Panc1 (cell line): ENCODE measurements at regions not wholly inside any gene's neighbourhood (a gene's known extent, or its start where the extent isn't known, plus 50 kb on each side); places are given as distances from the start of the nearest gene placed in this dataset.

ENCODE experiments used
- ATAC-seq: fragments of 200-7000 bp; cut with Tn5 transposase; 2 replicates; pipeline ENCODE4 v1.9.1; 2020; ENCODE audit warnings: mild to moderate bottlenecking, moderate library complexity
- BruUV-seq: library from RNA; stranded (reverse); fragments of 400-500 nt; replicated peaks from 2 replicates; lab custom pipeline; 2021; lab: Mats Ljungman, UMichigan
- CTCF ChIA-PET: fragments of 300-600 bp; sonication (Branson Sonifier 250); formaldehyde crosslinking; loops from one replicate; lab custom pipeline; 2022; ENCODE audit warnings: antibody characterized with exemption; lab: Charles Lee
- POLR2A ChIA-PET: fragments of 300-600 bp; sonication (Branson Sonifier 250); formaldehyde crosslinking; loops from one replicate; lab custom pipeline; 2022; ENCODE audit warnings: antibody characterized with exemption; lab: Charles Lee
- DNase-seq: peaks from one replicate; pipeline ENCODE4 v3.0.0-alpha.2; 2010; ENCODE audit warnings: low read depth, low spot score
- H3K27ac ChIP-seq: 2 replicates; pipeline ENCODE4 v1.5.1; 2011; ENCODE audit warnings: mild to moderate bottlenecking, low read length, inconsistent platforms
- H3K27me3 ChIP-seq: fragments of 200-500 bp; sonication (Bioruptor generic); 2 replicates; pipeline ENCODE4 v1.6.0; 2014; ENCODE audit warnings: low read length, inconsistent platforms; ENCODE audit not compliant: control insufficient read depth, insufficient read depth
- H3K36me3 ChIP-seq: fragments of 200-500 bp; sonication (Bioruptor generic); 2 replicates; pipeline ENCODE4 v1.5.1; 2014; ENCODE audit warnings: inconsistent platforms, mild to moderate bottlenecking, low read length, moderate library complexity; ENCODE audit not compliant: control insufficient read depth, insufficient read depth
- H3K4me1 ChIP-seq: 2 replicates; pipeline ENCODE4 v1.5.1; 2011; ENCODE audit warnings: inconsistent platforms, mild to moderate bottlenecking, low read length, moderate library complexity; ENCODE audit not compliant: control insufficient read depth, insufficient read depth
- H3K4me3 ChIP-seq, 2 experiments: 2 replicates each; pipeline ENCODE4 v1.5.1; 2011 to 2012; ENCODE audit warnings: low read depth in 2 of 2, low read length in 2 of 2, mild to moderate bottlenecking in 2 of 2, inconsistent platforms in 1 of 2, moderate library complexity in 1 of 2
- H3K9me3 ChIP-seq: fragments of 200-500 bp; sonication (Bioruptor generic); 2 replicates; pipeline ENCODE4 v1.5.1; 2014; ENCODE audit warnings: low read depth, mild to moderate bottlenecking, inconsistent platforms, low read length, moderate library complexity; ENCODE audit not compliant: control insufficient read depth, insufficient read depth
- POLR2AphosphoS5 ChIP-seq: IDR thresholded peaks from 2 replicates; pipeline ENCODE4 v1.6.1; 2012; ENCODE audit warnings: mild to moderate bottlenecking, low read depth, low read length, moderate library complexity
- SIN3A ChIP-seq: IDR thresholded peaks from 2 replicates; pipeline ENCODE4 v1.6.1; 2012; ENCODE audit warnings: low read depth, mild to moderate bottlenecking, low read length, moderate library complexity, borderline replicate concordance; ENCODE audit not compliant: insufficient read depth
- TCF7L2 ChIP-seq: IDR thresholded peaks from 2 replicates; pipeline ENCODE4 v1.6.1; 2011; ENCODE audit warnings: mild to moderate bottlenecking, low read depth, low read length, inconsistent platforms
- in situ Hi-C: cut with HindIII; loops from 2 replicates; pipeline ENCODE4 v1.10.0; 2016; ENCODE audit warnings: low sequenced_read_pairs, low pct_unique_long_range_greater_than_20kb
- intact Hi-C: fragments of 100-400 bp; cut with micrococcal nuclease; formaldehyde crosslinking; loops from one replicate; pipeline ENCODE4 v1.10.0; 2022; ENCODE audit not compliant: unreplicated experiment
- TF ChIP-seq, protein P1 (sequence below): fragments of 450-650 bp; IDR thresholded peaks from 2 replicates; pipeline ENCODE4 v1.5.1; 2017; ENCODE audit warnings: mild to moderate bottlenecking
- TF ChIP-seq, protein P2 (sequence below), 2 experiments: IDR thresholded peaks; 2 replicates each; pipeline ENCODE4 v1.6.1; 2011 to 2012; ENCODE audit warnings: low read depth in 2 of 2, control low read depth in 1 of 2, low read length in 1 of 2, mild to moderate bottlenecking in 1 of 2, moderate library complexity in 1 of 2; ENCODE audit not compliant: insufficient read depth in 1 of 2

DNA sequence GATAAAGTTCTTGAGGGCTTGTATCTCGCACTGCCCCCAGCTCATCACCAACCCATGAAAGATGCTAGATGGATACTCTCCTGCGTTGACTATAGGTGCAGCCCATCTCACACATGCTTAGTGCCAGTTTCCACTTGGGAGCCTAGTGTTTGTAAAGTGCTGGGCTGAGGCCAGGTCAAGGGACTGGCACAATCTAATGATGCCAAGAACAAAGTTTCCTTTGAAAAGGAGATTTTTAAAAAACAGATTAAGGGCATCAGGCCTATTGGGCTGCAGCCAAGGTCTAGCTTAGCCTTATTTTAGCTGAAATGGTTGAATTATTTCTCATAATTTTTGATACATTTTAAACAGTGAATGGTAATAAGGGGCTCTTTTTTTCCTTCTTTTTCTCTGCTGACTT is 259.0 kb downstream of the ADRA2A start:
- ATAC-seq (no peak), DNase-seq (no peak)
- no peak overlapping the region for H3K27ac ChIP-seq
- H3K9me3 ChIP-seq, result no peaks in the 10 kb centered on the region; the same call in 1 of the 2 replicates
- ChIA-PET CTCF (no interaction called here), POLR2A (no interaction called here)
- intact Hi-C loops (no loop called here), in situ Hi-C loops (no loop called here)
- BruUV-seq, result no TSS peak
- no peak overlapping the region for H3K4me3 ChIP-seq
- no peaks in the 10 kb centered on the region for H3K4me1 ChIP-seq
- TF ChIP-seq, protein P1, sequence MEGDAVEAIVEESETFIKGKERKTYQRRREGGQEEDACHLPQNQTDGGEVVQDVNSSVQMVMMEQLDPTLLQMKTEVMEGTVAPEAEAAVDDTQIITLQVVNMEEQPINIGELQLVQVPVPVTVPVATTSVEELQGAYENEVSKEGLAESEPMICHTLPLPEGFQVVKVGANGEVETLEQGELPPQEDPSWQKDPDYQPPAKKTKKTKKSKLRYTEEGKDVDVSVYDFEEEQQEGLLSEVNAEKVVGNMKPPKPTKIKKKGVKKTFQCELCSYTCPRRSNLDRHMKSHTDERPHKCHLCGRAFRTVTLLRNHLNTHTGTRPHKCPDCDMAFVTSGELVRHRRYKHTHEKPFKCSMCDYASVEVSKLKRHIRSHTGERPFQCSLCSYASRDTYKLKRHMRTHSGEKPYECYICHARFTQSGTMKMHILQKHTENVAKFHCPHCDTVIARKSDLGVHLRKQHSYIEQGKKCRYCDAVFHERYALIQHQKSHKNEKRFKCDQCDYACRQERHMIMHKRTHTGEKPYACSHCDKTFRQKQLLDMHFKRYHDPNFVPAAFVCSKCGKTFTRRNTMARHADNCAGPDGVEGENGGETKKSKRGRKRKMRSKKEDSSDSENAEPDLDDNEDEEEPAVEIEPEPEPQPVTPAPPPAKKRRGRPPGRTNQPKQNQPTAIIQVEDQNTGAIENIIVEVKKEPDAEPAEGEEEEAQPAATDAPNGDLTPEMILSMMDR, result no peak
- TF ChIP-seq POLR2AphosphoS5 (no peak), SIN3A (no peak), TCF7L2 (no peak)
- TF ChIP-seq, protein P2, sequence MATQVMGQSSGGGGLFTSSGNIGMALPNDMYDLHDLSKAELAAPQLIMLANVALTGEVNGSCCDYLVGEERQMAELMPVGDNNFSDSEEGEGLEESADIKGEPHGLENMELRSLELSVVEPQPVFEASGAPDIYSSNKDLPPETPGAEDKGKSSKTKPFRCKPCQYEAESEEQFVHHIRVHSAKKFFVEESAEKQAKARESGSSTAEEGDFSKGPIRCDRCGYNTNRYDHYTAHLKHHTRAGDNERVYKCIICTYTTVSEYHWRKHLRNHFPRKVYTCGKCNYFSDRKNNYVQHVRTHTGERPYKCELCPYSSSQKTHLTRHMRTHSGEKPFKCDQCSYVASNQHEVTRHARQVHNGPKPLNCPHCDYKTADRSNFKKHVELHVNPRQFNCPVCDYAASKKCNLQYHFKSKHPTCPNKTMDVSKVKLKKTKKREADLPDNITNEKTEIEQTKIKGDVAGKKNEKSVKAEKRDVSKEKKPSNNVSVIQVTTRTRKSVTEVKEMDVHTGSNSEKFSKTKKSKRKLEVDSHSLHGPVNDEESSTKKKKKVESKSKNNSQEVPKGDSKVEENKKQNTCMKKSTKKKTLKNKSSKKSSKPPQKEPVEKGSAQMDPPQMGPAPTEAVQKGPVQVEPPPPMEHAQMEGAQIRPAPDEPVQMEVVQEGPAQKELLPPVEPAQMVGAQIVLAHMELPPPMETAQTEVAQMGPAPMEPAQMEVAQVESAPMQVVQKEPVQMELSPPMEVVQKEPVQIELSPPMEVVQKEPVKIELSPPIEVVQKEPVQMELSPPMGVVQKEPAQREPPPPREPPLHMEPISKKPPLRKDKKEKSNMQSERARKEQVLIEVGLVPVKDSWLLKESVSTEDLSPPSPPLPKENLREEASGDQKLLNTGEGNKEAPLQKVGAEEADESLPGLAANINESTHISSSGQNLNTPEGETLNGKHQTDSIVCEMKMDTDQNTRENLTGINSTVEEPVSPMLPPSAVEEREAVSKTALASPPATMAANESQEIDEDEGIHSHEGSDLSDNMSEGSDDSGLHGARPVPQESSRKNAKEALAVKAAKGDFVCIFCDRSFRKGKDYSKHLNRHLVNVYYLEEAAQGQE (IDR thresholded peaks at IDR 0.05; ENCODE audit: insufficient read depth in 1 of 2, low read depth in 2 of 2, low read length in 1 of 2), result no peak
- H3K27me3 ChIP-seq, result no peaks in the 10 kb centered on the region
- no peaks in the 10 kb centered on the region for H3K36me3 ChIP-seq

DNA sequence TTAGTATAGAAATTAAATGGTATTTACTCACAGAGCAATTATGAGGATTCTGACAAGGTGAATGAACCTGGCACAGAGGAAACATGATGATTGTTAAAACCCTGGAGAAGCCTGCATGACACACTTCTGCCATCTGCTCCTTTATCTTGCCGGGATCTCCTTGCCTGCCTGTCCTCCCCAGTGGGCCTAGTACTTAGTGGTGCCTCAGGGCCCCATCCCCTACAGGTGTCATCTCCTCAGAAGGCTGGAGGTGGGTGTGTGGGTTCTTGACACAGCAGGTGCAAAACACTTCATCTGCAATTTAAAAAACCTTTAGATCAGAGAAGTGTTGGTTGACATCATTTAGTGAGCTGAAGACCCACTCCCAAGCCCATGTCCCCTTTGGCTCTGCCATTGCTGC is 261.2 kb downstream of the ADRA2A start:
- DNase-seq, result no peak
- H3K9me3 ChIP-seq, result no peaks in the 10 kb centered on the region; the same call in 1 of the 2 replicates
- no peaks in the 10 kb centered on the region for H3K27me3 ChIP-seq
- no peak overlapping the region for H3K4me3 ChIP-seq
- BruUV-seq, result no TSS peak
- CTCF ChIA-PET, result no interaction called here
- in situ Hi-C loops, result no loop called here
- H3K27ac ChIP-seq, result no peak overlapping the region
- intact Hi-C loops, result no loop called here
- ATAC-seq, result no peak
- no peaks in the 10 kb centered on the region for H3K36me3 ChIP-seq
- TF ChIP-seq, protein P2 (IDR thresholded peaks at IDR 0.05; ENCODE audit: insufficient read depth in 1 of 2, low read depth in 2 of 2, low read length in 1 of 2), result no peak
- H3K4me1 ChIP-seq, result no peaks in the 10 kb centered on the region
- POLR2A ChIA-PET, result no interaction called here
